ENCODE measurements at regions not wholly inside any gene's neighbourhood (a gene's known extent, or its start where the extent isn't known, plus 50 kb on each side); places are given as distances from the start of the nearest gene placed in this dataset.
"Not testable (repeated sequence)": the region's sequence is repeated elsewhere in the genome, so short reads cannot be mapped to it uniquely, and the experiment has no call there.

GRCh38 chr7:142451296-142451695 is 193.4 kb upstream of the PRSS58 start:
- no peak for DNase-seq
- no peaks in the 10 kb centered on the region for H3K9me3 ChIP-seq (ENCODE audit: insufficient read depth, low read depth)
- ChIA-PET POLR2A (ENCODE audit: unreplicated experiment) (no interaction called here), CTCF (interaction anchor here (0.5 kb wide), 1 partner anchor 312 kb away, joined by 4 read pairs; no protein-coding TSS in a partner anchor)
- H3K27me3 ChIP-seq (ENCODE audit: insufficient read depth, low read depth), result no peaks in the 10 kb centered on the region
- TF ChIP-seq EZH2 (IDR thresholded peaks at IDR 0.05; ENCODE audit: low read depth) (no peak), CTCF (conservative IDR thresholded peaks at IDR 0.05) (no peak)
- no peaks in the 10 kb centered on the region for H3K79me2 ChIP-seq (ENCODE audit: low read depth)
- no peaks in the 10 kb centered on the region for H3K4me1 ChIP-seq (replicated peaks; ENCODE audit: insufficient read depth)
- H4K20me1 ChIP-seq (ENCODE audit: insufficient read depth), result no peaks in the 10 kb centered on the region
- no peak overlapping the region for H3K4me2 ChIP-seq
- BruUV-seq (replicated peaks), result no TSS peak
- intact Hi-C loops (cut with micrococcal nuclease; ENCODE audit: unreplicated experiment), result no loop called here
- no peak overlapping the region for H2AFZ ChIP-seq
- H3K36me3 ChIP-seq (ENCODE audit: low read depth), result no peaks in the 10 kb centered on the region
- no peaks in the 10 kb centered on the region for H3K9me2 ChIP-seq (ENCODE audit: insufficient read depth)
- H3K27ac ChIP-seq, result no peak overlapping the region
- no peaks in the 10 kb centered on the region for H3F3A ChIP-seq (ENCODE audit: insufficient read depth, low read depth)
- H3K4me3 ChIP-seq, result no peak overlapping the region

DNA sequence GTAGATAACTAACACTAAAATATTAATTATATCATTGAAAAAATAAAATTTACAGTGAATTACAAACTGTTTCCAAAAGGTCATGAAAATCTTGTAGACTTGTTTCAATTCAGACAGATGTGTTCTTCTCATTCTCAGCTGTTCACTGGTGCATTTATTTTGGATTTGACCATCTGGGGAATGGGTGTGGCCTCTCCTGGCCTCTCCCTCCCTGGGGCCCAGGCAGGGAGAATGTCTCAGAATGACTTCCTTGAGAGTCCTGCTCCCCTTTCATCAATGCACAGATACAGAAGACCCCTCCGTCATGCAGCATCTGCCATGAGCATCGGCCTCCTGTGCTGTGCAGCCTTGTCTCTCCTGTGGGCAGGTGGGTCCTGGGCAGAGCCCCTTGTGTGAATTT is 192.8 kb upstream of the PRSS58 start:
- no peak overlapping the region for H3K27ac ChIP-seq
- no peaks in the 10 kb centered on the region for H3K4me1 ChIP-seq (replicated peaks; ENCODE audit: insufficient read depth)
- no peaks in the 10 kb centered on the region for H3K36me3 ChIP-seq (ENCODE audit: low read depth)
- H3K9me3 ChIP-seq (ENCODE audit: insufficient read depth, low read depth), result no peaks in the 10 kb centered on the region
- H3K27me3 ChIP-seq (ENCODE audit: insufficient read depth, low read depth), result no peaks in the 10 kb centered on the region
- no peak for DNase-seq
- ChIA-PET POLR2A (ENCODE audit: unreplicated experiment) (no interaction called here), CTCF (interaction anchor here (0.6 kb wide), 1 partner anchor 407 kb away, joined by 3 read pairs; no protein-coding TSS in a partner anchor)
- H3K4me3 ChIP-seq, result no peak overlapping the region
- no peaks in the 10 kb centered on the region for H3K9me2 ChIP-seq (ENCODE audit: insufficient read depth)
- H3K79me2 ChIP-seq (ENCODE audit: low read depth), result no peaks in the 10 kb centered on the region
- intact Hi-C loops (cut with micrococcal nuclease; ENCODE audit: unreplicated experiment), result no loop called here
- H3F3A ChIP-seq (ENCODE audit: insufficient read depth, low read depth), result no peaks in the 10 kb centered on the region
- no peaks in the 10 kb centered on the region for H4K20me1 ChIP-seq (ENCODE audit: insufficient read depth)
- TF ChIP-seq EZH2 (IDR thresholded peaks at IDR 0.05; ENCODE audit: low read depth) (no peak), CTCF (conservative IDR thresholded peaks at IDR 0.05) (no peak)
- no peak overlapping the region for H3K4me2 ChIP-seq
- BruUV-seq (replicated peaks), result no TSS peak
- no peak overlapping the region for H2AFZ ChIP-seq

- Histone ChIP-seq H3K4me1 (replicated peaks; ENCODE audit: insufficient read depth) (no peaks in the 10 kb centered on the region), H3K27me3 (ENCODE audit: insufficient read depth, low read depth) (no peaks in the 10 kb centered on the region), H4K20me1 (ENCODE audit: insufficient read depth) (no peaks in the 10 kb centered on the region), H3K4me3 (no peak overlapping the region), H2AFZ (no peak overlapping the region), H3K79me2 (ENCODE audit: low read depth) (no peaks in the 10 kb centered on the region), H3K36me3 (ENCODE audit: low read depth) (no peaks in the 10 kb centered on the region), H3F3A (ENCODE audit: insufficient read depth, low read depth) (no peaks in the 10 kb centered on the region), H3K4me2 (no peak overlapping the region), H3K9me2 (ENCODE audit: insufficient read depth) (no peaks in the 10 kb centered on the region), H3K9me3 (ENCODE audit: insufficient read depth, low read depth) (no peaks in the 10 kb centered on the region), H3K27ac (no peak overlapping the region)
- no peak for DNase-seq
- no peak for TF ChIP-seq CTCF (conservative IDR thresholded peaks at IDR 0.05)
- no peak for TF ChIP-seq EZH2 (IDR thresholded peaks at IDR 0.05; ENCODE audit: low read depth)
- ChIA-PET CTCF (interaction anchor here (0.6 kb wide), 1 partner anchor 408 kb away, joined by 3 read pairs; no protein-coding TSS in a partner anchor), POLR2A (ENCODE audit: unreplicated experiment) (no interaction called here)
- intact Hi-C loops (cut with micrococcal nuclease; ENCODE audit: unreplicated experiment), result no loop called here
- BruUV-seq (replicated peaks), result no TSS peak
These were observed 192.3 kb upstream of the PRSS58 start for GRCh38 chr7:142450206-142450605.

- H3K9me3 ChIP-seq (ENCODE audit: insufficient read depth, low read depth); intact Hi-C loops (cut with micrococcal nuclease; ENCODE audit: unreplicated experiment); H3K27ac ChIP-seq; H3K4me1 ChIP-seq (replicated peaks; ENCODE audit: insufficient read depth); H3K36me3 ChIP-seq (ENCODE audit: low read depth); POLR2A ChIA-PET (ENCODE audit: unreplicated experiment); H4K20me1 ChIP-seq (ENCODE audit: insufficient read depth); H3K27me3 ChIP-seq (ENCODE audit: insufficient read depth, low read depth); BruUV-seq (replicated peaks); H3K79me2 ChIP-seq (ENCODE audit: low read depth); CTCF ChIA-PET; H3K4me2 ChIP-seq; H2AFZ ChIP-seq; H3K9me2 ChIP-seq (ENCODE audit: insufficient read depth); H3F3A ChIP-seq (ENCODE audit: insufficient read depth, low read depth); H3K4me3 ChIP-seq: not testable (repeated sequence)
- DNase-seq, result peak in 1 of 2 experiments; percentile 9
These were observed 191.0 kb upstream of the PRSS58 start for GRCh38 chr7:142448857-142449256.

Measured in PC-9 (cell line).